Thoracic aorta (tissue), 2 donors: ENCODE measurements at regions not wholly inside any gene's neighbourhood (a gene's known extent, or its start where the extent isn't known, plus 50 kb on each side); places are given as distances from the start of the nearest gene placed in this dataset.
"Not testable (repeated sequence)": the region's sequence is repeated elsewhere in the genome, so short reads cannot be mapped to it uniquely, and the experiment has no call there.

Experiments used
- ATAC-seq: fragments of 150-250 bp; one replicate; pipeline ENCODE4 v1.8.0; 2017; ENCODE audit warnings: low read depth; ENCODE audit not compliant: insufficient number of reproducible peaks, low FRiP score
- DNase-seq: peaks from one replicate; pipeline ENCODE4 v3.0.0-alpha.2; 2020; ENCODE audit warnings: low spot score
- H3K27ac ChIP-seq, 2 donors: fragments of 200-600 bp; sonication (generic); 1 replicate in 1 of 2; 2 replicates in 1 of 2; pipeline ENCODE4 v1.5.1; 2016; ENCODE audit warnings: mild to moderate bottlenecking in 2 of 2, moderate library complexity in 2 of 2
- H3K27me3 ChIP-seq: fragments of 200-600 bp; sonication (generic); replicated peaks from 2 replicates; pipeline ENCODE4 v1.6.0; 2016; ENCODE audit warnings: mild to moderate bottlenecking; ENCODE audit not compliant: insufficient read depth
- H3K36me3 ChIP-seq: fragments of 200-600 bp; sonication (generic); one replicate; pipeline ENCODE4 v1.5.1; 2016
- H3K4me1 ChIP-seq, 2 donors: fragments of 200-600 bp; sonication (generic); 1 replicate in 1 of 2; 2 replicates in 1 of 2; pipeline versions ENCODE4 v1.5.1 to v1.6.0; 2016; ENCODE audit warnings: low read depth in 2 of 2, mild to moderate bottlenecking in 1 of 2; ENCODE audit not compliant: control insufficient read depth in 1 of 2
- H3K4me3 ChIP-seq: fragments of 200-600 bp; sonication (generic); 2 replicates; pipeline ENCODE4 v1.5.1; 2016; ENCODE audit warnings: mild to moderate bottlenecking
- H3K9me3 ChIP-seq: fragments of 200-600 bp; sonication (generic); 2 replicates; pipeline ENCODE4 v1.5.1; 2016
- TF ChIP-seq, protein P1 (sequence below): fragments of 200-600 bp; sonication (generic); IDR thresholded peaks from one replicate; pipeline ENCODE4 v1.5.1; 2019; ENCODE audit warnings: antibody characterized with exemption

- no peak for DNase-seq
- no peaks in the 10 kb centered on the region for H3K27me3 ChIP-seq
Measured at GRCh38 chr6:140459209-140459608, 1084.8 kb upstream of the CITED2 start.

GRCh38 chr6:140446241-140446640, 1071.8 kb upstream of the CITED2 start:
- ATAC-seq (no peak), DNase-seq (no peak)
- H3K27me3 ChIP-seq, result no peaks in the 10 kb centered on the region
- no peak overlapping the region for H3K27ac ChIP-seq
- H3K9me3 ChIP-seq, result no peaks in the 10 kb centered on the region
- no peaks in the 10 kb centered on the region for H3K36me3 ChIP-seq
- TF ChIP-seq, protein P1, sequence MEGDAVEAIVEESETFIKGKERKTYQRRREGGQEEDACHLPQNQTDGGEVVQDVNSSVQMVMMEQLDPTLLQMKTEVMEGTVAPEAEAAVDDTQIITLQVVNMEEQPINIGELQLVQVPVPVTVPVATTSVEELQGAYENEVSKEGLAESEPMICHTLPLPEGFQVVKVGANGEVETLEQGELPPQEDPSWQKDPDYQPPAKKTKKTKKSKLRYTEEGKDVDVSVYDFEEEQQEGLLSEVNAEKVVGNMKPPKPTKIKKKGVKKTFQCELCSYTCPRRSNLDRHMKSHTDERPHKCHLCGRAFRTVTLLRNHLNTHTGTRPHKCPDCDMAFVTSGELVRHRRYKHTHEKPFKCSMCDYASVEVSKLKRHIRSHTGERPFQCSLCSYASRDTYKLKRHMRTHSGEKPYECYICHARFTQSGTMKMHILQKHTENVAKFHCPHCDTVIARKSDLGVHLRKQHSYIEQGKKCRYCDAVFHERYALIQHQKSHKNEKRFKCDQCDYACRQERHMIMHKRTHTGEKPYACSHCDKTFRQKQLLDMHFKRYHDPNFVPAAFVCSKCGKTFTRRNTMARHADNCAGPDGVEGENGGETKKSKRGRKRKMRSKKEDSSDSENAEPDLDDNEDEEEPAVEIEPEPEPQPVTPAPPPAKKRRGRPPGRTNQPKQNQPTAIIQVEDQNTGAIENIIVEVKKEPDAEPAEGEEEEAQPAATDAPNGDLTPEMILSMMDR, result no peak
- H3K4me1 ChIP-seq, result no peaks in the 10 kb centered on the region
- H3K4me3 ChIP-seq, result no peak overlapping the region

More at GRCh38 chr6:140459209-140459608, 1084.8 kb upstream of the CITED2 start:
- no peak for ATAC-seq
- TF ChIP-seq, protein P1, result no peak
- no peaks in the 10 kb centered on the region for H3K9me3 ChIP-seq
- no peaks in the 10 kb centered on the region for H3K36me3 ChIP-seq
- no peak overlapping the region for H3K4me3 ChIP-seq
- no peak overlapping the region for H3K27ac ChIP-seq
- peaks cover 12 to 26% of the 10 kb centered on the region in 2 donors for H3K4me1 ChIP-seq

- ATAC-seq (no peak), DNase-seq (no peak)
- Histone ChIP-seq H3K9me3 (no peaks in the 10 kb centered on the region), H3K27me3 (no peaks in the 10 kb centered on the region), H3K4me3 (no peak overlapping the region), H3K27ac (no peak overlapping the region), H3K4me1 (no peaks in the 10 kb centered on the region), H3K36me3 (no peaks in the 10 kb centered on the region)
- TF ChIP-seq, protein P1, result no peak
Measured at GRCh38 chr6:140445474-140446004, 1071.1 kb upstream of the CITED2 start.

- H3K4me1 ChIP-seq, ATAC-seq, H3K27me3 ChIP-seq, H3K9me3 ChIP-seq, H3K27ac ChIP-seq, DNase-seq, H3K4me3 ChIP-seq, H3K36me3 ChIP-seq: not testable (repeated sequence)
Measured at GRCh38 chr6:140443112-140443511, 1068.7 kb upstream of the CITED2 start.

DNA sequence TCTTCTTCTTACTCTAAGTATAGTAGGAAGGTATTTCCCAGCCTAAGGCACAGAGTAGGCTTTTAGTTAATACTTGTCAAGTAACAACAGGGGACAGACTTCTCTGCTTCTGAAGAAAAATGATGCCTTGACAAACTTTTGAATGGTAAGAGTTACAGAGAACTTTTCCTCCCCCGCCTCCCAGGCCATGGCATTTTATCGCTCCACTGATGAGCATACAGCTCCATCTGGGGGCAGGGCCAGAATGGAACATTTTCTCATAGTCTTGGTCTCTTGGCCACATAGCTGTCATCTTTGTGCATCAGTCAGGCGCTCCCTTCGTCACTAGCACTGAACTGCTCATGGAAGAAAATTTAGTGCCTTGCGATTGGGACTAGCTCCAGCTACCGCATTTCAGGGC, 1066.8 kb upstream of the CITED2 start:
- Histone ChIP-seq H3K36me3 (no peaks in the 10 kb centered on the region), H3K27ac (no peak overlapping the region), H3K4me3 (no peak overlapping the region), H3K9me3 (no peaks in the 10 kb centered on the region), H3K27me3 (no peaks in the 10 kb centered on the region), H3K4me1 (no peaks in the 10 kb centered on the region)
- ATAC-seq (no peak), DNase-seq (no peak)
- TF ChIP-seq, protein P1, result no peak

DNA sequence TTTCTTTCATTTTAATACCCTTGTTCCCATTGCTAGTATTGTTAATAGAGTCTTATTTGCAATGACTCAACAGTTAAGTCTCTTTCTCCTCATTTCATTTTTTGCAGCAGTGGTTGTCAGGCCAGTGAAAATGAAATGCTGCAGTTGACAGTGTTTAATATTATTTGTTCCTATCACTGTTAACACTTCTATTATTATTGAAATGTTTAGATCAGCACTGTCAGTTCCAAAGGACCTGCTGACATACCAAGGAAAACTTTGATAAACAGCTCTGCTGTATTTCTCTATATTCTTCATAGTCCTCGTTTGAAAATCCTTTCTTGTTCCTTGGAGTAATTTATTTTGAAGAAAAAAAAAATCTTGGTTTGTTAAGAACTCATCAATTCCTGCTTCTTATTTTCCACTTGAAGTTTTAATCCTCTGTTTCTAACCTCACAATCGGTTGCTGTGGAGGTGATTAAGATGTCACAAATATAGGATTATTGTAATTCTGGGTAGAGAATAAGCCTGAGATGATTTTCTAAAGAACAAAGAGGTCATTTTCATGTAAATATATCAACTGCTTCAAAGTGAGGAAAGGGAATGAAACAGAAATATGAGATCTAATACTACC, 1065.9 kb upstream of the CITED2 start:
- no peak for DNase-seq
- no peaks in the 10 kb centered on the region for H3K9me3 ChIP-seq
- ATAC-seq, result no peak
- no peaks in the 10 kb centered on the region for H3K4me1 ChIP-seq
- H3K27me3 ChIP-seq, result no peaks in the 10 kb centered on the region
- no peak overlapping the region for H3K4me3 ChIP-seq
- no peaks in the 10 kb centered on the region for H3K36me3 ChIP-seq
- H3K27ac ChIP-seq, result no peak overlapping the region
- TF ChIP-seq, protein P1, result no peak
